ENCODE measurements at regions not wholly inside any gene's neighbourhood (a gene's known extent, or its start where the extent isn't known, plus 50 kb on each side); places are given as distances from the start of the nearest gene placed in this dataset.
"Not testable (repeated sequence)": the region's sequence is repeated elsewhere in the genome, so short reads cannot be mapped to it uniquely, and the experiment has no call there.

DNA sequence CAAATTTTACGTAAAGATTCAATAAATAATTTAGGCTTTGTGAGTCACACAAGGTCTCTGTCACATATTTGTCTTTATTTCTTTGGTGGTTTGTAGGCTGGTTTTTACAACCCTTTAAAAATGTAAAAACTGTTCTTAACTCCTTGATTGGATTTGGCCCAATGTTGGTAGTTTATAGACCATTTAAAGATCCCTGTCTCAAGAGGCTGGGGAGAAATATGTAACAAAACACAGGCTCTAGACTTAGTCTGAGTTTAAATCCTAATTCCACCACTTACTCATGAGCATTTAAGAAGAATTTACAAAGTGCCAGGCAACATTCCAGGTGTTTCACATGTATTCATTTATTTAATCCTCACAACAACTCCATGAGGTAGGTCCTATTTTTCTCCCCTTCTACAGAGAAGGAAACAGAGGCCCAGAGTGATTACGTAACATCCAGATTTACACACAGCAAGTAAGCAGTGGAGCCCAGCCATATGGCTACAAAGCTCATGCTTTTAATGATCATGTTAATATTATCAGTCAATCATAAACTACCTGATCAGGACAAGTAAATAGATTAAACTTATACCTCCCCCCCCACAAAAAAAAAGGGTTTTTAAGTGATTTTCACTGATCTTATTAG is 416.6 kb upstream of the ACVR2A start:
- no peak for DNase-seq (ENCODE audit: low read depth in 3 of 3, low spot score in 1 of 3)

DNA sequence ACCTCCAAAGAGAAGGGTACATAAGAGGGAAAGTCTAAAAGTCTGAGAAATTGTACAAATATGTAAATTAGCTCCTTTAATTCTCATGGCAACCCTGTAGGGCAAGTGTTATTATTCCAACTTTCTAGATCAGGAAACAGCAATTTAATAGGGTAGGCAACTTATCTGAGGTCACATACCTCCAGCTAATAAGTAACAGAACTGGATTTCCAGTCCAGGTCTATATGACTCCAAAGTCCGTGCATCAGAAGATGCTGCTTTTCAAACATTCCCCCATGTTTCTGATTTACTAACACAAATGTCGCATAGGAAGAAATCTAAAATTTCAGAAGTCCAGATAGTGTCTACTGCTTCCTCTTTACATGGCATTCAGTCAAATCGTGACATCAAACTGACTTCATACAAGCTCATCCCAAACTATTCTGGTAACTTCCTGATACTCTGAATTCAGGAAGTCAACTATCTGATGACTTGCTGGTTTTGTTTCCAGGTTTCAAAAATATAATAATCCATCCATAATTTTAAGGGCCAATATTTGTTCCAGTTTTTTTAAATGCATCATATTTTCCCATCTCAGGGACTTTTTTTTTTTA is 419.3 kb upstream of the ACVR2A start:
- no peak for DNase-seq (ENCODE audit: low read depth in 3 of 3, low spot score in 1 of 3)

GRCh38 chr2:147424766-147425165 is 420.1 kb upstream of the ACVR2A start:
- DNase-seq (ENCODE audit: low read depth in 3 of 3, low spot score in 1 of 3), result no peak

GRCh38 chr2:147420947-147421675 is 423.7 kb upstream of the ACVR2A start:
- no peak for DNase-seq (ENCODE audit: low read depth in 3 of 3, low spot score in 1 of 3)

GRCh38 chr2:147420517-147420916 is 424.3 kb upstream of the ACVR2A start:
- DNase-seq (ENCODE audit: low read depth in 3 of 3, low spot score in 1 of 3), result no peak

- no peak for DNase-seq (ENCODE audit: low read depth in 3 of 3, low spot score in 1 of 3)
Measured at GRCh38 chr2:147416099-147416498, 428.7 kb upstream of the ACVR2A start.

GRCh38 chr2:147414656-147415055 is 430.2 kb upstream of the ACVR2A start:
- DNase-seq (ENCODE audit: low read depth in 3 of 3, low spot score in 1 of 3), result not testable (repeated sequence)

GRCh38 chr2:147408357-147408756 is 436.5 kb upstream of the ACVR2A start:
- DNase-seq (ENCODE audit: low read depth in 3 of 3, low spot score in 1 of 3), result no peak

DNA sequence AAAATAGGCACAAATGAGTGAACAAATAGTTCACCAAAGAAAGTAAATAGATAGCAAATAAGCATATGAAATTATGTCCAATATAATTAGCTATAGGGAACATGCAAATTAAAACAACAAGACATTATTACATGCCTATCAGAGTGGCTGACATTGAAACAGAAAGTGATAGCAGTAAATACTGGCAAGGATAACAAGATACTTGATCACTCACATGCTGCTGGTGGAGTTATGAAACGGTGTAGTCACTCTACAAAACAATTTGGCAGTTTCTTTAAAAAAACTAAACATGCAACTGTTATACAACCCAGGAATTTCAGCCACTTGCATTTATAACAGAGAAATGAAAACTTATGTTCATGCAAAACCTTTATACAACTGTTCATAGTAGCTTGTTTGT is 439.2 kb upstream of the ACVR2A start:
- DNase-seq (ENCODE audit: low read depth in 3 of 3, low spot score in 1 of 3), result no peak

- no peak for DNase-seq (ENCODE audit: low read depth in 3 of 3, low spot score in 1 of 3)
Measured at GRCh38 chr2:147398996-147399395, 445.8 kb upstream of the ACVR2A start.

DNA sequence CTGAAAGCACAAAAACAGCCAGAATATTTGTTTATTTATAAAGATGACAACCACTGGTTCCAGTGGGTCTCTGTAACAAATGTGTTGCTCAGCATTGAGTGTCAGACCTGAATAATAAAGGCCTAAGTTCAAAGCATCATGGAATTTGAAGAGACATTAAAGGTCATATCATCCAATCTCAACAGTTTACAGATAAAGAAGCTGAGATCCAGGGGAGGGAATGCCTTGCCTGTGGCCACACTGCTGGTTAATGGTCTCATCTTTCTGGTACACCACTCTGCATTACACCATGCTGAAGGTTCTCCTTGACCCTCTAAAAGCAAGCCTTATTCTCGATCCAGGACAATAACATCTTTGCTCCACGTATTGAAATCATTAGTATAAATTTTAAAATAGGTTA is 446.5 kb upstream of the ACVR2A start:
- DNase-seq (ENCODE audit: low read depth in 3 of 3, low spot score in 1 of 3), result no peak

DNA sequence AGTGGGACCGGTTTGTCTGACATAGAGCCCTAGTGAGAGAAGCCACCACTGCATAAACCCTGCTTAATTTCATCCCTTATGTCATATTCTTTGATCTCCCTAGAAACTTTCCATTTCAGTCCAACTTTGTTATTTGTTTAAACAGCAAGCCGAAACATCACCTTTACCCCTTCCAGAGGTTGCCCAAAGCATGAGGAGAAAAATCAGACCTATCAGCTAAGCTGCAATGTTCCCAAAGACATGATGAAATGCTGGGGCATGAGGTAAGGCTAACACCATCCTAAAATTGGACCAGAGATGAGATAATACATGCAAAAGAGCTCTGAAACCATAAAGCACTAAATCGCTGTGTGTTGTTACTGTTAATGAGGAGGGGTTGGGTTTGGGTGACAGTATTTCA is 447.9 kb upstream of the ACVR2A start:
- no peak for DNase-seq (ENCODE audit: low read depth in 3 of 3, low spot score in 1 of 3)

DNA sequence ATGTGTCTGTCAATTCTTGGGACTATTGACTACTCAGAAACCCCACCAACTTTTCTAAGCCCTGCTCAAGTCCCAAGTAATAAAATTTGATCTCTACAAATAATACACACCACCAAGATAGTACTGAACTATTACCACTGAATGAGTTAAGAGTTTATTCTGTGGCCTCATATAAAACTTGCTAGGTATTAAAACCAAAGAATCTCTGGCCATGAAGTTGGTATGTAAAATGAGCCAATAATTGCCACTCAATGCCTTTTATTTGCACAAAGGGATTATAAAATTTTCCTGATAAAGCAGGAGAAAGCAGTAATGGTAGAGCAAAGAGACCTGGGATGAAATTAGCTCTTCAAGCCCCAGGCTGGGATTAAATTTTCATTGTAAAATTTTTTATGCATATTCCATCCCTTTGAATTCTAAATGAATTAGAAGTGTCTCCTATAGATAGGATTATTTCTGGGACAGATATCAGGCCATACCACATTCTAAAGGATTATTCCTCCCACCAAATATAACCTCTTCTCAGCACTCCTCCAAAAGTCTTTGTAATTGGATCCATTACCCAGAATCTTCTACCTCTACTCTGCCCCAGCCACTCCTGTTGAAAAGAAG is 450.5 kb upstream of the ACVR2A start:
- no peak for DNase-seq (ENCODE audit: low read depth in 3 of 3, low spot score in 1 of 3)

DNA sequence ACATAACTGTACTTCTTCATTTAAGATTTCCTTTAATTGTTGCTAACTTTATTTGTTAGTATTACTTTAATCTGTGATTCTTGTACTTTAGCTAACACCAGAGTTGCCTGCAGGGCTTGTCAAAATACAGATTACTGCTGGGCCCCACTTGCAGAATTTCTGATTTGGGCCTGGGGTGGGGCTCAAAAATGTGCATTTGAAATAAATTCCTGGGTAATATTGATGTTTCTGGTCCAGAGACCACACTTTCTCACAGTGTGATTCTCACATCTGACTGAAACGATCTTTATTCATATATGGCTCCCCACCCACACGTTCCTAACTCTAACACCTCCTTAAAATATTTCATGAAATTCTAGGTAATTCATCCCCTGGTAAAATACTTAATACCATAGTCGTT is 452.6 kb upstream of the ACVR2A start:
- no peak for DNase-seq (ENCODE audit: low read depth in 3 of 3, low spot score in 1 of 3)

GRCh38 chr2:147390475-147390874 is 454.4 kb upstream of the ACVR2A start:
- no peak for DNase-seq (ENCODE audit: low read depth in 3 of 3, low spot score in 1 of 3)

- DNase-seq (ENCODE audit: low read depth in 3 of 3, low spot score in 1 of 3), result no peak
Measured at GRCh38 chr2:147389218-147389617, 455.6 kb upstream of the ACVR2A start.

DNA sequence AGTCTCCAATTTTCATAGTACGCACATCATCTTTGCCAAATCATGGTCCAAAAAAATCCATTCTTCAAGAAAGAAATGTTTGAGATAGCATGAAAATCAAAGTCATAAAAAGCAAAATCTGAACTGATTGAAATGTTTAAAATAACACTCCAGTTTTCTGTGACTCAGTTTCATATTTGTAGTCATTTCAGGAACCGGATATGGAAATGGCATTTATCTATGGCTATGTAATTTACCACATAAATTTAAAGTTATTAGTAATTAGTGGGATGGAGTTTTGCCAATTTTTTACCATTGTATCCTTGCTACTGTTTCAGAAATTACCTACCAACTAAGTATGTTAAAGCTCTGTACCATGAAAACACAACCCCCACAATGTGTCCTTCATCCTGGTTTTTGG is 456.6 kb upstream of the ACVR2A start:
- no peak for DNase-seq (ENCODE audit: low read depth in 3 of 3, low spot score in 1 of 3)

GRCh38 chr2:147386284-147386683 is 458.5 kb upstream of the ACVR2A start:
- DNase-seq (ENCODE audit: low read depth in 3 of 3, low spot score in 1 of 3), result no peak

DNA sequence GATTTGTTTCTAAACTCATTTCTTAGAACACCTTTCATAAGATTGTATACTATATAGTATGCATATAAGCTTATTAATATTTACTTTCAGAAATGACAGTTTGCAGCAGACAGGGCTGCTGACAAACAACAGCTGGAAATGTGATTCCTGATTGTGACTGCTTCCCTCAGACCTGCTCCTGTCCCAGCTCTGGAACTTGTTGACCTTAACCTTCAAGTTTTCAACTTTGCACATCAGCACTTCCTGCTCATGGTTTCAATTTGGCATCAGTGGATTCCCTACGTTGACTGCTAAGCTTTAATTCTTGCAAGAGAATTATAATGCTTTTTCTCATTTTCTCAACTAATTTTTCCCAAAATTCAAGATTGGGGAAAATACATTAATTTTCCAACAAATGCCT is 459.2 kb upstream of the ACVR2A start:
- no peak for DNase-seq (ENCODE audit: low read depth in 3 of 3, low spot score in 1 of 3)

DNA sequence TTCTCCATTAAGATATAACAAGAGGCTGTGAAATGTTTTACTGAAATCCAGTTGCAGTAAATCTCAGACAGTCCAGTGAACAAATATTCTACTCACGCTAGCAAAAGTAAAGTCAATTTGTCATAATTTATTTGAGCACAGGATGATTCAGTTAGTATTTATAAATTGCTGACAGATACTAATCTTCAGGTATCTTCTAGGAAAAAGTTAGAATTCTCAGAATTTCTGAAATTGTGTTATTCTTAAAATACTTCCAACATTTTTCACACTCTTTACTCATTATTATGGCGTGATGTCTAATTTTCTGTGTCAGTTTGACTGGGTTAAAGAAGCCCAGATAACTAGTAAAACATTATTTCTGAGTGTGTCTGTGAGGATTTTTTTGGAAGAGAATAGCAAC is 460.2 kb upstream of the ACVR2A start:
- no peak for DNase-seq (ENCODE audit: low read depth in 3 of 3, low spot score in 1 of 3)

- DNase-seq (ENCODE audit: low read depth in 3 of 3, low spot score in 1 of 3), result no peak
Measured at GRCh38 chr2:147382322-147382948, 462.4 kb upstream of the ACVR2A start.

DNA sequence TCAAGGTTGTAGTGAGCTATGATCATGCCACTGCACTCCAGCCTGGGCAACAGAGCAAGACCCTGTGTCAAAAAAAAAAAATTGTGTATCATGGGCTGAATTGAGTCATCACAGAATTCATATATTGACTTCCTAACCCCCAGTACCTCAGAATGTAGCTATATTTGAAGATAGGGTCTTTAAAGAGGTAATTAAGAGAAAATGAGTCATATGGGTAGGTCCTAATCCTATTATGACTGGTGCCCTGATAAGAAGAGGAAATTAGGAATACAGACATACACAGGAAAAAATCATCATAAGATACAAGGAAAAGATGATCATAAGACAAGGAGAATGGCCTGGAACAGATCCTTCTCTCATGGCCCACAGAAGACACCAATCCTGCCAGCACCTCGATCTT is 466.4 kb upstream of the ACVR2A start:
- DNase-seq (ENCODE audit: low read depth in 3 of 3, low spot score in 1 of 3), result no peak
